A673 (cell line): ENCODE measurements at regions not wholly inside any gene's neighbourhood (a gene's known extent, or its start where the extent isn't known, plus 50 kb on each side); places are given as distances from the start of the nearest gene placed in this dataset.

ENCODE experiments used
- CTCF ChIP-seq: fragments of 300-800, 200-600 bp; sonication (generic); conservative IDR thresholded peaks from 2 replicates; pipeline ENCODE4 v1.5.1; 2017; ENCODE audit warnings: low read depth, mild to moderate bottlenecking, antibody characterized with exemption, low read length, moderate library complexity, mixed read lengths
- EZH2 ChIP-seq: fragments of 200-600 bp; sonication (generic); IDR thresholded peaks from 2 replicates; pipeline ENCODE4 v1.6.1; 2017; ENCODE audit warnings: borderline replicate concordance, low read depth, mild to moderate bottlenecking, mixed read lengths, antibody characterized with exemption, low read length; ENCODE audit not compliant: poor library complexity, severe bottlenecking

GRCh38 chr4:156558373-156559025 is 413.1 kb downstream of the PDGFC start:
- TF ChIP-seq CTCF (no peak), EZH2 (no peak)
